ENCODE measurements at regions not wholly inside any gene's neighbourhood (a gene's known extent, or its start where the extent isn't known, plus 50 kb on each side); places are given as distances from the start of the nearest gene placed in this dataset.

DNA sequence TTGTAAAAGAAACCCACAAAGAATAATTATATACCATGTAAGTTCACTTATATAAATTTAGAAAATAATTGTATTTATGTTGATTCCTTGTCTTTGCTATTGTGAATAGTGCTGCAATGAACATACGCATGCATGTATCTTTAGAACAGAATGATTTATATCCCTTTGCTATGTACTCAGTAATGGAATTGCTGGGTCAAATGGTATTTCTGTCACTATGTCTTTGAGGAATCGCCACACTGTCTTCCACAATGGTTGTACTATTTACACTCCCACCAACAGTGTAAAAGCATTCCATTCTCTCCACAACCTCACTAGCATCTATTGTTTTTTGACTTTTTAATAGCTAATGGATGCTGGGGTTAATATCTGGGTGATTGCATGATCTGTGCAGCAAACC lies 149.4 kb upstream of the CNTN3 start:
- TF ChIP-seq, protein P1, sequence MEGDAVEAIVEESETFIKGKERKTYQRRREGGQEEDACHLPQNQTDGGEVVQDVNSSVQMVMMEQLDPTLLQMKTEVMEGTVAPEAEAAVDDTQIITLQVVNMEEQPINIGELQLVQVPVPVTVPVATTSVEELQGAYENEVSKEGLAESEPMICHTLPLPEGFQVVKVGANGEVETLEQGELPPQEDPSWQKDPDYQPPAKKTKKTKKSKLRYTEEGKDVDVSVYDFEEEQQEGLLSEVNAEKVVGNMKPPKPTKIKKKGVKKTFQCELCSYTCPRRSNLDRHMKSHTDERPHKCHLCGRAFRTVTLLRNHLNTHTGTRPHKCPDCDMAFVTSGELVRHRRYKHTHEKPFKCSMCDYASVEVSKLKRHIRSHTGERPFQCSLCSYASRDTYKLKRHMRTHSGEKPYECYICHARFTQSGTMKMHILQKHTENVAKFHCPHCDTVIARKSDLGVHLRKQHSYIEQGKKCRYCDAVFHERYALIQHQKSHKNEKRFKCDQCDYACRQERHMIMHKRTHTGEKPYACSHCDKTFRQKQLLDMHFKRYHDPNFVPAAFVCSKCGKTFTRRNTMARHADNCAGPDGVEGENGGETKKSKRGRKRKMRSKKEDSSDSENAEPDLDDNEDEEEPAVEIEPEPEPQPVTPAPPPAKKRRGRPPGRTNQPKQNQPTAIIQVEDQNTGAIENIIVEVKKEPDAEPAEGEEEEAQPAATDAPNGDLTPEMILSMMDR (IDR thresholded peaks at IDR 0.05; ENCODE audit: insufficient read depth, missing control alignments): no peak
- DNase-seq (ENCODE audit: insufficient read length, low spot score) (no peak), FAIRE-seq (no peak)

DNA sequence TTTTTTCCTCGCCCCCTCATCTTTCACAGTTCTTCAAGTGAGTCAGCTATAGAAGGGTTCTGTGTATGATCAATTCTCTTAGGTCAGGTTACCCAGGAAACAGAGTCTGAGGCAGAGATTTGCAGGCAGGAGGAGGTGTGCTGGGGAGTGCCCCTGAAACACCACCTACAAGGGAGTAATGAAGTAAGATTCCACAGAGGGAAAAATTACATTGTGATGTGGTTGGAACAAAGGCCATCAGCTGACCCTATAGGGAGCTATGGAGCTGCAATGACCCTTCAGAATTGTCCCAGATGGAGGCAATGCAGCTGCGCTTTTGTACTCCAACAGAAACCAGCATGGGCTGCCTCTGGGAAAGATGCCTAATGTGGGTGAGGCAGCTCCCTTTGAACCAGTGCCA lies 142.2 kb upstream of the CNTN3 start:
- DNase-seq (ENCODE audit: insufficient read length, low spot score) (no peak), FAIRE-seq (no peak)
- TF ChIP-seq, protein P1 (IDR thresholded peaks at IDR 0.05; ENCODE audit: insufficient read depth, missing control alignments): no peak

DNA sequence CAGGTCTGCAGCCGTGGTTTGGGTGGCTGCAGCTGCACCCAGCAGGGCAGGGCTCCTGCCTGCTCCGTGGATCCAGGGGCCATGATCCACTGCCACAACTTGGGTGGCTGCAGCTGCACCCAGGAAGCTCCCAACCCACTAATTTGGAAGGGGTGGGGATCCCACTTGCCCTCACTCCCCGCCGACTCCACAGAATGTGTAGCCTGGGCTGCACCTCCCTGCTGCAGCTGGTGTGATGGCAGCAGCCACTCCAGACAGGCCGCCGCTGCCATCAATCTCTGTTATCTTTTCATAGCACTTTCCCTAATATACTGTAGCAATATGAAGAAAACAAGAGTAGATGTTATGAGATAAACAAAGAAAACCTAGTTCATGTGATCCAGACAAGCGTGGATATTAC lies 137.8 kb upstream of the CNTN3 start:
- FAIRE-seq (no peak), DNase-seq (ENCODE audit: insufficient read length, low spot score) (no peak)
- TF ChIP-seq, protein P1 (IDR thresholded peaks at IDR 0.05; ENCODE audit: insufficient read depth, missing control alignments): no peak

DNA sequence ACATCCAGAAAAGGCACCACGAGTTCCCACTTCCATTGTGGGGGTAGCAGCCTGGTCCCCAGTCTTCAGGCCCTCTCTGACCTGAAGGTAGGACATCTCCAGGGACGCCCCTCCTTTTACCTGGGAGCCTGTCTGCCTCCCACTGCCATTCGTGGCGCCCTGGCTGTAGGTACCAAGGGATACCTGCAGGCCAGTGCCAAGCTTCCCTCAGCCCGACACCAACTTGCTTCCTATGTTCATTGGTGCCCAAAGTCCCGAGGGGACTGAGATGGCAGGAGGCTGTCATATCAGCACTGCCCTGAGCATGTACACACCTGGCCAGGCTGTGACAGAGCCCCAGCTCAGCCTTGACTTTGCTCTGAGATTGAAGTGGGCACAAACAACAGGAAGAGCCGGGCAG lies 137.3 kb upstream of the CNTN3 start:
- FAIRE-seq: no peak
- TF ChIP-seq, protein P1 (IDR thresholded peaks at IDR 0.05; ENCODE audit: insufficient read depth, missing control alignments): no peak

DNA sequence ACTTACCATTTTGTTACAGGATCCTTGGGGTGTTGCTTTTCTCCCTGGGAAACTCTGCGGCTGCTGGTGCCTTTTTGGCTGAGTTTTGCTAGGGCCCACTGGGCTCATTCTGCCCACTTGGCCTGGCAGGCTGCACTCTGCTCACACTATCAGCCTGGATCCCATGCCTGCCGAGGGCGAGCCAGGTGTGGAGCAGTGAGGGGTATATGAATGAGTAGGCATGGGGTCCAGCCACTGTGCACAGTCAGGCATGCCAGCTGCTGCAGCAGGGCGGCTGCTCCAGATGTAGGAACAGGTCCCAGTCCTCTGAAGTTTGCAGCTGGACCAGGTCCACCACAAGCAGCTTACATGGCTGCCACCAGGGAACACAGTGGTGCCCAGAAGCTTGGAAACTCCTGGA lies 136.4 kb upstream of the CNTN3 start:
- TF ChIP-seq, protein P1 (IDR thresholded peaks at IDR 0.05; ENCODE audit: insufficient read depth, missing control alignments): no peak
- no peak for FAIRE-seq
- no peak for DNase-seq (ENCODE audit: insufficient read length, low spot score)

More for the DNA sequence above, 137.3 kb upstream of the CNTN3 start:
- DNase-seq (ENCODE audit: insufficient read length, low spot score): no peak

DNA sequence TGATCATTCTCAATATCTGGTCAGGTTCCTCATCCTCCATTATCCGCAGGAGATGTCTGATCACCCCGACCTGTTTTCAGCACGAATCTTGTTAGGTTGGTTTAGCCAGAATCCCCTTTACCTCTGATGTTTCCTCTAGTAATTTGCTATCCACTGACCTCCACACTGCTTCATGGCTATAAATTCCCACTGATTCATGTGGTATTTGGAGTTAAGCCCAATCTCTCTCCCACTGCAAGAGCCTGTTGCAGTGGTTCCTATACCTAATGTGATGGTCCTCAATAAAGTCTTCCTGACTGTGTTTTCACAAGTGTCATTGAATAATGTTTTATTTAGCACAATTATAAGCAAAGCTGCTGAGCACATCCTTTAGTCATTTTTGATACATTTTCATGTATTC lies 124.8 kb upstream of the CNTN3 start:
- TF ChIP-seq, protein P1 (IDR thresholded peaks at IDR 0.05; ENCODE audit: insufficient read depth, missing control alignments): no peak
- no peak for DNase-seq (ENCODE audit: insufficient read length, low spot score)
- FAIRE-seq: no peak

DNA sequence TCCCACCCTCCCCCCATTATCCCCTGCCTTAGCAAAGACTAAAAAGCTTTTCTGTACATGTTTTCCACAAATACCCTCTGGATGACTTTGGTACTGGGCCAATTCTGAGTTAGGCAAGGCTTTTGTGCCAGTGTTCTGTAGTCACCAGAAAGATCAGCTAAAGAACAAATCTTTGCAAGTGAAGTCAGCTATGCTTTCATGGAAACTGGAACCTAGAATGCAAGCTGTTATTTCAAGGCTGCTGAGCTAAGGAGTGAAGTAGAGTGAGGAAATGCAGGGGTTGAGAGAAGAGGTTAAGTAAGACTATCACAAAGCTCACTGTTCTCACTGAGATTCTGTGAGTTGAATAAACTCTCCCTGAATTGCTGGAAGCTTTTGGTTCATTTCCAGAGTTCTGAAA lies 107.8 kb upstream of the CNTN3 start:
- FAIRE-seq: no peak
- TF ChIP-seq, protein P1 (IDR thresholded peaks at IDR 0.05; ENCODE audit: insufficient read depth, missing control alignments): no peak

More for the DNA sequence above, 107.8 kb upstream of the CNTN3 start:
- DNase-seq (ENCODE audit: insufficient read length, low spot score): no peak

Measured in D721Med (cell line).